ENCODE measurements at regions not wholly inside any gene's neighbourhood (a gene's known extent, or its start where the extent isn't known, plus 50 kb on each side); places are given as distances from the start of the nearest gene placed in this dataset.

GRCh38 chr18:22486667-22487066 lies 69.0 kb upstream of the CTAGE1 start:
- TF ChIP-seq, protein P1, sequence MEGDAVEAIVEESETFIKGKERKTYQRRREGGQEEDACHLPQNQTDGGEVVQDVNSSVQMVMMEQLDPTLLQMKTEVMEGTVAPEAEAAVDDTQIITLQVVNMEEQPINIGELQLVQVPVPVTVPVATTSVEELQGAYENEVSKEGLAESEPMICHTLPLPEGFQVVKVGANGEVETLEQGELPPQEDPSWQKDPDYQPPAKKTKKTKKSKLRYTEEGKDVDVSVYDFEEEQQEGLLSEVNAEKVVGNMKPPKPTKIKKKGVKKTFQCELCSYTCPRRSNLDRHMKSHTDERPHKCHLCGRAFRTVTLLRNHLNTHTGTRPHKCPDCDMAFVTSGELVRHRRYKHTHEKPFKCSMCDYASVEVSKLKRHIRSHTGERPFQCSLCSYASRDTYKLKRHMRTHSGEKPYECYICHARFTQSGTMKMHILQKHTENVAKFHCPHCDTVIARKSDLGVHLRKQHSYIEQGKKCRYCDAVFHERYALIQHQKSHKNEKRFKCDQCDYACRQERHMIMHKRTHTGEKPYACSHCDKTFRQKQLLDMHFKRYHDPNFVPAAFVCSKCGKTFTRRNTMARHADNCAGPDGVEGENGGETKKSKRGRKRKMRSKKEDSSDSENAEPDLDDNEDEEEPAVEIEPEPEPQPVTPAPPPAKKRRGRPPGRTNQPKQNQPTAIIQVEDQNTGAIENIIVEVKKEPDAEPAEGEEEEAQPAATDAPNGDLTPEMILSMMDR (conservative IDR thresholded peaks at IDR 0.05), result no peak
- H3K27ac ChIP-seq, result no peak overlapping the region

DNA sequence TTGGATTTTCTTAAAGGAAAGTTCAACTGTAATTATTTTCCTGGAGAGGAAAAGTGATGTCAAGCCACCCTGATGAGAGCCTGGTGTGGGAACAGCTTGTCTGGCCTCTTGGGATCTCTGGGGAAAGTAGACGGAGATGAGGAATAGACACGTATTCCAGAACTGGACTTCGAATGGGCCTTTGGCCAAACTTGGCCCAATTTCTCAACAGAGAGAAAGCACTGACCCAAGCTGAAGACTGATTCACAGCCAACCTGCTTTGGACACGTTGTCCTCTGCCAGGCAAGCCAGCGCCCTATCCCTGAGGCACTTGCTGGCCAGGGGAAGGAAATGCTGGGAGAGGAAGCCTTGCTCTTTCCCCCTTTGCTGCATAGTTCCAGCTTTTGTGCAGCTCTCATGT lies 70.8 kb upstream of the CTAGE1 start:
- H3K27ac ChIP-seq, result no peak overlapping the region
- TF ChIP-seq, protein P1 (conservative IDR thresholded peaks at IDR 0.05), result no peak

GRCh38 chr18:22489704-22490103 lies 72.0 kb upstream of the CTAGE1 start:
- TF ChIP-seq, protein P1 (conservative IDR thresholded peaks at IDR 0.05), result no peak
- no peak overlapping the region for H3K27ac ChIP-seq

DNA sequence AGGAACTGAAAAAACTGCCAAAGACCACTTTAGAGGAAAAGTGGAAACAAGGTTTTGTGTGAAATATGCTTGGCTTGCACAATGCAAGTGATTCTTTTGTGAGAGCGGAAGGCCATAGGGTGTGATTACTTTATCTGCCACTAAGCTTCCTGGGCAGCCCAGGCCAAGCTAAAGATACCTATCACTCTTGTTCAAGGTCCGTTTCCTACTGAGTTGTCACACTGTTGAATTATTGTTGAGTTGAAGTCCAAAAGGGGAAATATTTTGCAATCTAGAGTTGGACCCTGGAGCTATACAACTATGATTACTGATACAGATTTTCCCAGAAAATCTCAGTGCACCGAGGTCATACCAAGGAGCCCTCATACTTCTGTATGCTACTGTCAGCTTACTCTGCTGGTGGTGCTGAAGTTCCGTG lies 72.7 kb upstream of the CTAGE1 start:
- no peak overlapping the region for H3K27ac ChIP-seq
- TF ChIP-seq, protein P1 (conservative IDR thresholded peaks at IDR 0.05), result no peak

DNA sequence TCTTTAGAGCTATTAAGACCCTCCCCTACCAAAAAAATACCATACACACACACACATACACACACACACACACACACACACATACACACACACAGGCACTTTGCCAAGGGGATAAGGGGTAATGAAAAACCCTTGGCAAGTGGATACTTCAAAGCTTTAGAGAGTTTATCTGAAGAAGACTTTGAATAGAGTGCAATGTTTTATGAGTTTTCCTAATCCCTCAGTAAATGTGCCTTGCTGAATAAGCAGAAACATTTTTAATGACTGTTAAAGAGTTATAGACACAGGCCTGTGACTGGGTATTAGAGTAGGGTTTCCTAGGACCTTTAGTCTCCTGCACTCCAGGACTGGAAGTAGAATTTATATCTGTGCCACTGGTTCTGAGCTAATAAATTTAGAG lies 75.5 kb upstream of the CTAGE1 start:
- TF ChIP-seq, protein P1 (conservative IDR thresholded peaks at IDR 0.05), result no peak
- peak overlapping the region; percentile 52 for H3K27ac ChIP-seq

- TF ChIP-seq, protein P1 (conservative IDR thresholded peaks at IDR 0.05), result no peak
- peak overlapping the region; percentile 52 for H3K27ac ChIP-seq
These were observed 76.2 kb upstream of the CTAGE1 start for GRCh38 chr18:22493940-22494339.

GRCh38 chr18:22494771-22495170 lies 77.1 kb upstream of the CTAGE1 start:
- TF ChIP-seq, protein P1 (conservative IDR thresholded peaks at IDR 0.05), result no peak
- no peak overlapping the region for H3K27ac ChIP-seq

- peak overlapping the region; percentile 67 for H3K27ac ChIP-seq
- TF ChIP-seq, protein P1 (conservative IDR thresholded peaks at IDR 0.05), result no peak
These were observed 81.7 kb upstream of the CTAGE1 start for GRCh38 chr18:22499421-22499820.

All from VCaP (cell line).